H9 (cell line): ENCODE measurements at regions not wholly inside any gene's neighbourhood (a gene's known extent, or its start where the extent isn't known, plus 50 kb on each side); places are given as distances from the start of the nearest gene placed in this dataset.
A peak's percentile ranks its signal among the peaks of the same experiment; 100 is the strongest.

Experiments
- DNase-seq: peaks from one replicate; pipeline ENCODE4 v3.0.0-alpha.2; 2017
- H2AFZ ChIP-seq: one replicate; pipeline ENCODE4 v1.6.1; 2013; ENCODE audit warnings: mild to moderate bottlenecking, low read length, control low read depth, moderate library complexity
- H2AK5ac ChIP-seq: 2 replicates; pipeline ENCODE4 v1.6.1; 2013; ENCODE audit warnings: low read length, control low read depth, mixed read lengths; ENCODE audit not compliant: insufficient read length
- H2BK120ac ChIP-seq: one replicate; pipeline ENCODE4 v1.6.1; 2013; ENCODE audit warnings: low read depth, mild to moderate bottlenecking, low read length, control low read depth, inconsistent platforms; ENCODE audit not compliant: poor library complexity, severe bottlenecking
- H2BK12ac ChIP-seq: 2 replicates; pipeline ENCODE4 v1.6.1; 2013; ENCODE audit warnings: low read length, control low read depth, mixed read lengths, low read depth; ENCODE audit not compliant: insufficient read length
- H2BK15ac ChIP-seq: 2 replicates; pipeline ENCODE4 v1.6.1; 2013; ENCODE audit warnings: low read depth, low read length, control low read depth
- H2BK20ac ChIP-seq: one replicate; pipeline ENCODE4 v1.6.1; 2013; ENCODE audit warnings: low read depth, mild to moderate bottlenecking, low read length, control low read depth, inconsistent platforms; ENCODE audit not compliant: poor library complexity, severe bottlenecking
- H2BK5ac ChIP-seq: 2 replicates; pipeline ENCODE4 v1.6.1; 2013; ENCODE audit warnings: low read length, control low read depth, mixed read lengths; ENCODE audit not compliant: insufficient read length
- H3K14ac ChIP-seq: 2 replicates; pipeline ENCODE4 v1.6.1; 2013; ENCODE audit warnings: low read length, control low read depth; ENCODE audit not compliant: insufficient read depth
- H3K18ac ChIP-seq: 2 replicates; pipeline ENCODE4 v1.6.1; 2013; ENCODE audit warnings: low read depth, mild to moderate bottlenecking, mixed read lengths, low read length, control low read depth; ENCODE audit not compliant: insufficient read length
- H3K23ac ChIP-seq: 2 replicates; pipeline ENCODE4 v1.6.1; 2013; ENCODE audit warnings: low read length, control low read depth, mixed read lengths, low read depth; ENCODE audit not compliant: insufficient read length
- H3K23me2 ChIP-seq: 2 replicates; pipeline ENCODE4 v1.6.1; 2013; ENCODE audit warnings: low read depth, mild to moderate bottlenecking, mixed read lengths, low read length, control low read depth; ENCODE audit not compliant: insufficient read length, poor library complexity, severe bottlenecking
- H3K27ac ChIP-seq: 2 replicates; pipeline ENCODE4 v1.5.1; 2013; ENCODE audit warnings: low read length, control low read depth, mixed read lengths, low read depth; ENCODE audit not compliant: insufficient read length
- H3K27me3 ChIP-seq: 2 replicates; pipeline ENCODE4 v1.6.1; 2013; ENCODE audit warnings: low read length, control low read depth, inconsistent platforms; ENCODE audit not compliant: insufficient read depth
- H3K4ac ChIP-seq: 2 replicates; pipeline ENCODE4 v1.6.1; 2013; ENCODE audit warnings: low read depth, mild to moderate bottlenecking, control low read depth, inconsistent platforms, low read length, moderate library complexity
- H3K4me1 ChIP-seq: 2 replicates; pipeline ENCODE4 v1.6.1; 2013; ENCODE audit warnings: low read length, control low read depth, inconsistent platforms; ENCODE audit not compliant: insufficient read depth
- H3K4me2 ChIP-seq: 2 replicates; pipeline ENCODE4 v1.6.1; 2013; ENCODE audit warnings: low read length, control low read depth, mixed read lengths; ENCODE audit not compliant: insufficient read length, insufficient read depth
- H3K56ac ChIP-seq: 2 replicates; pipeline ENCODE4 v1.6.1; 2013; ENCODE audit warnings: low read depth, mild to moderate bottlenecking, mixed read lengths, low read length, control low read depth; ENCODE audit not compliant: insufficient read length
- H3K79me1 ChIP-seq: 2 replicates; pipeline ENCODE4 v1.6.1; 2013; ENCODE audit warnings: low read depth, mild to moderate bottlenecking, moderate library complexity, low read length, control low read depth, inconsistent platforms; ENCODE audit not compliant: insufficient read depth, poor library complexity, severe bottlenecking
- H3K79me2 ChIP-seq: 2 replicates; pipeline ENCODE4 v1.6.1; 2013; ENCODE audit warnings: low read length, control low read depth, inconsistent platforms; ENCODE audit not compliant: insufficient read depth
- H3K9ac ChIP-seq: 2 replicates; pipeline ENCODE4 v1.6.1; 2013; ENCODE audit warnings: low read length, control low read depth, mixed read lengths; ENCODE audit not compliant: insufficient read length; ENCODE audit errors: extremely low read depth
- H3K9me3 ChIP-seq: one replicate; pipeline ENCODE4 v1.6.1; 2013; ENCODE audit warnings: low read depth, low read length, inconsistent platforms; ENCODE audit not compliant: control insufficient read depth
- H3T11ph ChIP-seq: one replicate; pipeline ENCODE4 v1.6.1; 2013; ENCODE audit warnings: mild to moderate bottlenecking, low read length, control low read depth, inconsistent platforms
- H4K20me1 ChIP-seq: one replicate; pipeline ENCODE4 v1.6.1; 2013; ENCODE audit not compliant: control insufficient read depth, insufficient read length, insufficient read depth
- H4K5ac ChIP-seq: 2 replicates; pipeline ENCODE4 v1.6.1; 2013; ENCODE audit warnings: low read depth, mild to moderate bottlenecking, mixed read lengths, low read length, control low read depth; ENCODE audit not compliant: insufficient read length
- H4K8ac ChIP-seq: replicated peaks from 2 replicates; pipeline ENCODE4 v1.6.1; 2013; ENCODE audit warnings: low read length, control low read depth, mixed read lengths, low read depth; ENCODE audit not compliant: insufficient read length
- H4K91ac ChIP-seq: 2 replicates; pipeline ENCODE4 v1.6.1; 2013; ENCODE audit warnings: low read depth, mild to moderate bottlenecking, moderate library complexity, mixed read lengths, low read length, control low read depth; ENCODE audit not compliant: insufficient read length
- H3K27ac Mint-ChIP-seq, 3 experiments: 2 replicates in 2 of 3; 3 replicates in 1 of 3; pipeline ENCODE4 v1.8.0; 2020 to 2021; ENCODE audit warnings: mixed read lengths in 3 of 3, mild to moderate bottlenecking in 1 of 3, moderate library complexity in 1 of 3
- H3K27me3 Mint-ChIP-seq: 2 replicates; pipeline ENCODE4 v1.8.0; 2021; ENCODE audit warnings: low read depth, mild to moderate bottlenecking, moderate library complexity, mixed read lengths
- H3K36me3 Mint-ChIP-seq, 3 experiments: 2 replicates in 2 of 3; 3 replicates in 1 of 3; pipeline ENCODE4 v1.8.0; 2020 to 2021; ENCODE audit warnings: low read depth in 3 of 3, mixed read lengths in 3 of 3; ENCODE audit not compliant: insufficient read depth in 1 of 3
- H3K4me1 Mint-ChIP-seq, 2 experiments: 2 replicates each; pipeline ENCODE4 v1.8.0; 2020; ENCODE audit warnings: mixed read lengths in 2 of 2
- H3K4me3 Mint-ChIP-seq, 2 experiments: 2 replicates in 1 of 2; 3 replicates in 1 of 2; pipeline ENCODE4 v1.8.0; 2020 to 2021; ENCODE audit warnings: mild to moderate bottlenecking in 2 of 2, mixed read lengths in 2 of 2, moderate library complexity in 1 of 2
- H3K9me3 Mint-ChIP-seq, 2 experiments: 2 replicates in 1 of 2; 3 replicates in 1 of 2; pipeline ENCODE4 v1.8.0; 2020; ENCODE audit warnings: mild to moderate bottlenecking in 2 of 2, mixed read lengths in 2 of 2, moderate library complexity in 1 of 2
- CTCF ChIP-seq: fragments of 200-600 bp; sonication (generic); conservative IDR thresholded peaks from 3 replicates; pipeline ENCODE4 v1.8.0; 2021; ENCODE audit warnings: antibody characterized with exemption, mild to moderate bottlenecking
- WGBS: extraction: QIAGEN DNeasy Blood & Tissue Kit; methylation state at CpG from one replicate; pipeline ENCODE4 v1.1.7; 2013; ENCODE audit warnings: missing lambda C conversion rate, low lambda C conversion rate, mixed read lengths; ENCODE audit not compliant: insufficient read length; ENCODE audit errors: extremely low coverage; 5-methylcytosine and 5-hydroxymethylcytosine counted together

GRCh38 chr1:244296447-244296846 lies 155.3 kb downstream of the ADSS2 start:
- Histone ChIP-seq H3K79me1 (no peaks in the 10 kb centered on the region), H3K56ac (no peak overlapping the region), H3K4me2 (no peak overlapping the region), H2BK12ac (no peak overlapping the region), H2AK5ac (no peak overlapping the region), H3T11ph (no peak overlapping the region), H4K20me1 (no peaks in the 10 kb centered on the region), H3K27me3 (no peaks in the 10 kb centered on the region), H4K91ac (no peak overlapping the region), H3K23ac (no peak overlapping the region), H2BK120ac (no peak overlapping the region), H2BK5ac (no peak overlapping the region), H2BK20ac (no peak overlapping the region), H3K18ac (no peak overlapping the region), H3K14ac (no peak overlapping the region), H3K79me2 (no peaks in the 10 kb centered on the region), H4K8ac (no peak overlapping the region), H3K9me3 (no peaks in the 10 kb centered on the region), H3K23me2 (no peaks in the 10 kb centered on the region), H3K27ac (no peak overlapping the region), H4K5ac (no peak overlapping the region), H3K4me1 (no peaks in the 10 kb centered on the region), H2AFZ (no peak overlapping the region), H2BK15ac (no peak overlapping the region), H3K4ac (no peak overlapping the region), H3K9ac (no peak overlapping the region)
- Mint-ChIP-seq H3K4me3 (no peak overlapping the region), H3K27me3 (peaks cover 2% of the 10 kb centered on the region), H3K27ac (peak overlapping the region in 1 of 3 experiments; percentile 71; a peak in 1 of 7 replicates), H3K9me3 (no peaks in the 10 kb centered on the region), H3K4me1 (peaks cover 3 to 6% of the 10 kb centered on the region in 2 experiments), H3K36me3 (no peaks in the 10 kb centered on the region)
- no CpG with 5 or more reads among the region's 6 CpGs for WGBS
- DNase-seq = no peak
- TF ChIP-seq CTCF = no peak
